ENCODE measurements at regions not wholly inside any gene's neighbourhood (a gene's known extent, or its start where the extent isn't known, plus 50 kb on each side); places are given as distances from the start of the nearest gene placed in this dataset.

DNA sequence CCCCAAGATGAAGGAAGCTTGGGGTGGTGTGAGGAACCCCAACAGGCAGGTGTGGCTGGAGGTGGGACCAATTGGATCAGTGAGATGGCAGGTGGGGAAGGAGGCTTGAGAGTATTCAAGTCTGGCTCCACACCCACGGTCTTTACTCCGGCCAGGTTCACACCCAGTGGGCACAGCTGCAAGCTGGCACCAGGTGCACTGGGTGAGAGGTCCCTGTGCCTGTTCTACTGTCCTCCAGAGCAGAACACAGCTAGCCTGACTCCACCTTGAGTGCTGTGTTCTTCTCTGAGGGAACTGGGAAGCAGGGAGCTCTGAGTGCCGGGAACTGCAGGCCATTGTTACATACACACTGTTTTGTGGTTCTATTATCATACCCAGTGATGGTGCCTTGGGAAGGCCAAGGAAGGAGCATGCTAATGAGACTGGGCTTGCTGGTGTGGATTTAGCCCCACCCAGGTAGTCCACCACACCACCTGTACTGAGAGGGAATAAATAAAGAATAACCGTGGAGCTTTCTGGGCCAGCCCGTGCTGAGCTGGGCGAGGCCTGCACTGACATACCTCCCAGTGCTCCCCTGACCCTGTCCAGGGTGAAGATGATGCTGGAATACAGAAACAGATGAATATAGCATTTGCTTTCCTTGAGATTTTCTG lies 93.4 kb downstream of the ABHD5 start:
- DNase-seq: no peak

DNA sequence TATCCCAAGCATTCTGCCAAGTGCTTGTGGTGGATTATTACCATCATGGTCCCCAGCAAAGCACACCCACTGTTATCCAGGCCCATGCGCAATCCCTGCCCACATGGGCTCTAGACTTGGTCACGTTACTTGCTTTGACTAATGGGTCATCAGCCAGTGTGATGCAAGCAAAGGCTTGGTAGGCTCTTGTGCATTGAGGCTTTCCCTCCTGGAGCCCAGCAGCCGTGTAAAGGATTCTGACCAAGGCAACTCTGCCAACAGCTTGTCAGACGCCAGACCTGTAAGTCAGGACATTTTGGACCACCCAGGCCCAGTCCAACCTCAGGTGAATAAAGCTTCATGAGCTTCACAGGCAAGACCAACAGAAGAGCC lies 93.9 kb downstream of the ABHD5 start:
- DNase-seq: no peak

DNA sequence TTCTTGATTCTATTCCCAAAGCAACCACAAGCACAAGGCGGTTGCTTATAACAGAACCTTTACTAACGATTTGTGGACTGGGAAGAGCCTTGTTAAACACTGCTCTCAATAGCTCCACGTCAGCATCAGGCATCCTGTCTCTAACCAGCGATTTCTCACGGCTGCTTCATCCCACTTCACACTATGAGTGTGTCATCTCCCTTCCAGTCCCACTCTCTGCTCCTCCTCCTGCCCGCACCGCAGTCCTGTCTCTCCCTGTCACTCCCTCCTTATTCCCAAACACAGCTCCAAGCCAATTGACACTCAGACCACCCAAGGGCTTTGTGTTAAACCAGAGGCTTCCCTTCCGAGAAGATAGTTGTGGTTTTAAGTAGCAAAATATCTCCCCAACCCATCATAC lies 94.8 kb downstream of the ABHD5 start:
- no peak for DNase-seq

DNA sequence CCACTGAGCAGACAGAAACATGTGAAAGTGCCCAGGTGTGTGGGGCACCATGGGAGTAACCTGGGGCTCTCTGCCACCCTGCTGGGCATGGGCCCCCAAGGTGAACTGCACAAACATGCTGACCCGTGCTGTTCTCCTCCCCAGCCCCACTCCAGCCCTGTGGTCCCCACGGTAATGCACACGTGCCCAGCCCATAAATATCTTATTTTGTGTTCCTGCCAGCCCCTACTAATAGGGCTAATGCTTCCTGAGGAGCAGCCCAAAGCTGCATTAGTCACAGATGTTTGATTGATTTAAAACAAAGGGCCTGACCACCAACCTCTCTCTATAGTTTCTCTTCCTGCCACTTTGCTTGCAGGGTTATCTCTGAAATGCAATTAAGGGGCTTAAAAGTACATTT lies 95.4 kb downstream of the ABHD5 start:
- no peak for DNase-seq

DNA sequence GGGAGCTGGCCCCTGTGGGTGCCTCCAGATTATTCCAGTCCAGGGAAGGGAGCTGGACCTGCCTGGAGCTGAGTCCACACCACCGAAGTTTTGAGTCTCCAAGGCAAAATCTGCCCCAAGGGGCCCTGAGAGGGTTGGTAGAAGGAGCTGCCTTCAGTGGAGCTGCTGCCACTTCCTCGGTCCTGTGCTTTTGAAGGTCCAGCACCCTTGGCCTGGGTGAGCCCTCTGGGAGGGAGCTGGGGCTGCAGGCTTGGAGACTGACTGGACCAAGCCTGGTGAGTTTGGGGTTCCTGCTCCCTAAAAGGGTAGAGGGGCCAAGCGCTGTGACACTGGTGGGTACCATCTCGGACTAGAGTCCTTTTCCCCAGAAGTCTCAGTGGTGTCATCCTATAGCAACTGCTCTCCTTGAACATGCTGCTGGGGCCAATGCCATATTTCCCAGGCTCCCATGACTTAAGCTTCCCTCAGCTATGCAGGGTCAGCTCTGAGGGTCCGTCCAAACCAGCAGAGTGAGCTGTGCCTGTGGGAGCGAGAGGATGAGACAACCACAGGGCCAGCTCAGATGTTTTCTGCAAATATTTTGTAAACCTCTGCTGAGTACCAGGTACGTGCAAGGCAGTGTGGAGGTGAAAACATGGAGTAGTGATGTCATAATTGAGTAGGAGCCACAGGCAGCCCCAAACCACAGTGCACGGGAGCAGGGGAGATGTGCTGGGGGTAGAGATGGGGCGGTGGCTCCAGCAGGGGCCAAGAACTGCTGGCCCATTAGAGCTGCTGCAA lies 96.0 kb downstream of the ABHD5 start:
- no peak for DNase-seq

DNA sequence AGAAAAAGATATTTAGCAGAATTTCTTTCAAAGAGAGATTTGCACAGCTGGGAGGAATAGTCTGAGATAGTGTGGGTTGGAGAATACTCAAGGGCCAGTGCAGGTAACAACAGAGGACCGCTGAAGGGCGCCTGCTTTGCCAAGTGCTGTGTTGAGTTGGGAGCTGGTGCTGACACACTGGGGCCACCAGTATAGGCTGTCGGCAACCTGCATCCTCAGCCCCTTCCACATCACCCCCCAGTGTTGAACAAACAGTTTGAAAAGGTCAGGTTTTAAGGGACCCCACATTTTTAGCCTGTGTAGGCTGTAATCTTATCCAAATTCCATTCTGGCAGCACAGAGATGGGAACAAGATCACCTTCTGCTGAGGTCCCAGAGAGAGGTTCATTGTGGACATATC lies 96.6 kb downstream of the ABHD5 start:
- DNase-seq: no peak

DNA sequence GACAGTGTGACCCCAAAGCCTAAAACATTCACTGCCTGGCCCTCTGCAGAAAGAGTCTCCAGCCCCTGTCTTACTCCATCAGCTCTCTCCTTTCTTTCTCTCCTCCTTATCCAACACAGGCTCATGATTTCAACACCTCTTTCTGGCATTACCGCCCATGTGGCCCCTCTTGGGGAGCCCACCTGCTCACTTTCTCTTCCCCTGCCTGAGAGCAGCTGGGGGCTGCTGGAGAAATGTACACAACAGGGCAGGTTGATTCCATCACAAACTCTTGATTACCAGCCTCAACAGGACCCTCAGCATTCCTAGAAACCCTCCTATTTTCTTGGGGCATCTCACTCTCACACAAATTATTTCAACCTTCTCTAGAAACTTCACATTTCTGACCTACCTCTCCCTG lies 98.3 kb downstream of the ABHD5 start:
- no peak for DNase-seq

DNA sequence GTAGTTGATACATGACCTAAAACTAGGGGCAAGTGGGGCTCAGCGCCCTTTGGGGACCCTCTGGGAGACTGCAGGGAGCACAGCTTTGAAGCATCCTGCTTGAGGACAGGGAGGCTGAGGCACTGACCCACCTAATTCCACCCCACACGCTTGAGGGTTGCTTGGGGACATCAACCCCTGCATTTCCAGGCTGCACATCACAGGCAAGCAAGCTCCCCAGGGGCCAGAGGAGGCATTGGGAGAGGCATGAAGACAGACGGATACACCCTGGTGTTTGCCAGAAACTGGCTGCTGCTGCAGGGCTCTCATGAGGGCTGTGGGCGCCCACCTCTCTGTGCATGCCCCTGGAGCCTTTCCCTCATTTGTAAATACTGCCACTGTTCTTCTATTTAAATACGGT lies 99.3 kb downstream of the ABHD5 start:
- no peak for DNase-seq

DNA sequence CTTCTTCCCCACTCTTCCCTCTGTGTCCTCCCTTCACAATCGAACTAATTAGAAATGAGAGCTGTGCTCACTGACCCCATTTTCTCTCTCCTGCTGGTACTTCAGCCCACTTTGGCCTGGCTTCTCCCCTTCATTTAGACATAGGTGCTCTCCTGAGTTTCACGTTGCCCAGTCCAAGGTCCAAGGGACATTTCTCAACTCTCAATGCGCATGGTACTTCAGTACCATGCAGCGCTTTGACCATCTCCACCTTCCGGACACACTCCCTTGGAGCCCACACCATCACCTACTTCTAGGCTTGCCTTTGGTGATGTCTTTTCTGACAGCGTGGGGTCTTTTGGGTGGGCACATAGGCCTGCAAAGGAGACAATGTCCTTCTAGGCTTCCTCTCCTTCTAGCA lies 99.7 kb downstream of the ABHD5 start:
- no peak for DNase-seq

DNA sequence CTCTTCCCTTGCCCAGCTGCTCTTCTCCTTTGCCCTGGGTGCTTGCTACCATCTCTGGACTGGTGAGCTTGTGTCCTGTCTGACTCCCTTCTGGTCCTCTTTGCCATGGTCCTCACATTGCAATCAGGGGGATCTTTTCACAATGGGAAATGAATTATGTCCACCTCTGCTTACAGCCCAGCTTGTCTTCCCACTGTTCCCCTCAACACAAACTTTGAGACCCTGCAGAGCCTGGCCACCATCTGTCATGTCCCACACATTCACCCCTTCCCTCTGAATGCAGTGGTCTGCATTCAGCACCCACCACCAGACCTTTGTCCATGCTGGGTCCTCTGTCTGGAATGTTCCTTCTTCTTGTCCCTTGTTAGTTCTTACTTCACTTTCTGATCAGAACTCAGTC lies 100.5 kb downstream of the ABHD5 start:
- DNase-seq: no peak

DNA sequence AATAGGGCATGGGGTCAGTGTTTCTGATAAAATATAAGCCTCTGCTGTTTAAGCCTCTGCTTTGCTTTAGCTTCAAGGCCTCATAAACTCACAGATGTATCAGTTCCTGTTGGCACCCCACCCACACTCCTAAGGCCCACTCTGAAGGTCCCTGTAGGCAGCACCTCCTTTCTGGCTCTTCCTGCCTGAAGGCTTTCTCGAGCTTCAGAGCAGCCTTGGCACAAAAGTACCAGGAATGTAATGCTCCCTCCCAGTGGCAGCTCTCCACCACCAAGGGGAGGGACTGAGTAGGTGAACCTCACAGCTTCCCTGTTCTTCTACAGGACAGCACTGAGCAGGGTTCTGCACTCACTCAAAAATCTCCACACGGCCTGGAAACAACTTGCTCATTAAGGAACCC lies 102.2 kb downstream of the ABHD5 start:
- DNase-seq: no peak

DNA sequence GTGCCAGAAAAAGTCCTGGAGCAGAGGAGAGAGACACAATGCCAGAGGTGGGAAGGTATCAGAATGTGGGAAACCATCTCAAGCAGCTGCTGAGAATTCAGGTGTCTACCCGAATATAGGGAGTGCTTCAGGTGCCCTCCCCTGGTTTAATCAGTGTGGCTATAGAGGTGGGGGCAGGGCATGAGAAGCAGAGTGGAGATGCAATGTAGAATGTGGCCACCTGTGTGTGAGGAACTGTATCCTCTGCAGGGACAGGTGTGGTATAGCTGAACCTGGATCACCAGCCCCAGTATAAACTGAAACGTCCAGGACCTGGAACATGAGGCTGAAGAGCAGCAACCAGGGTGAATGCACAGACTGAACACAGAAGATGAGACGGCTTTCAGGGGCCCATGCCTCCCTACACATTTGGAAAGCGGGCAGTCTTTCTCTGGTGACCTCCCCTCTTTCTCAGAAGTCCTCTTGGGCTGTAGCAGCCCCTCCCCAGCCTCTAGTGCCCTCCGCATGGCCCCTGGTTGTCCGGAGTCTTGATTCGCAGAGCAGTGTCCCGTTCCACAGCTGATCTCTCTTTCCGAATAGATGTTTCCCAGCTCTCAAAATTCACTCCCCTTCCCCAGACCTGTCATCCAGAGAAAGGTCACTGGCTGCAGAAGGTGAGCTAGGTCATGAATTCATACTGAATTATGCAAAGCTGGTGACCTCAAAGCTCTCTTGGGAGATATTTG lies 103.1 kb downstream of the ABHD5 start:
- no peak for DNase-seq

DNA sequence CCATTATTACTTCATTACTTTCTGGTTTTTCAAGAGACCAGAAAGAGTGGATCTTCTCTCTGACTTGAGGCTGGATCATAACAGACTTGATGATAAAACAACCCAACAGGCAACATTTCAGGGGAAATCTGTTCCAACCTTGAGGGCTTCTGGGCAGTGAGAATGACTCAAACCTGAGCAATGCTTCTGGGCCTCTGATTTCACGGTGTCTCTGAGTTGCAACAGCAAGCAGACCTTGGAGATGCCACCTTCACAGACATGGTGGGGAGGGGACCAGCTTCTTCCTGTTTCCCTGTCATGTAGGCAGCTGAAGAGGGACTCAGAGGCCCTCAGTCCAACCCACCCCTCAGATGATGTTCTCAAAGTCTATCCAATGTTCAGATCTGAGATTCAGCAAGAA lies 104.0 kb downstream of the ABHD5 start:
- DNase-seq: no peak

DNA sequence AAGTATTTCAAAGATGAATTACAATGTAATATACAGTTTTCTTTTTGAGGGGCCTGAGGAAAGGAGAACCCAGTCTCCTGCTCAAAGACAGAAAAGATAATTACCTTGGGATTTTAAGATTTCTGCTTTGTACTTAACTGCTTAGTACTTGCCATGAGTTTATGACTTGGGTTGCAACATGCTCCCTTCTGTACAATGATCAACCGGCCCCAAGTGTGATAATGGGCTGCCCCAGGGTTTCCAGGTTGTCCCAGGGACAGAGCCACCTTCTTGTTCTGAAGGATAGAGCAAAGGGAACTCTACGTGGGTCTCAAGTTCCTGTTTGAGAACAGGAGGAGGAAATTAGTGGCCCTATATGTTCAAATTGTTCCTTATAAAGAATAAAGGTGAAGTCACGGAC lies 104.8 kb downstream of the ABHD5 start:
- DNase-seq: no peak

DNA sequence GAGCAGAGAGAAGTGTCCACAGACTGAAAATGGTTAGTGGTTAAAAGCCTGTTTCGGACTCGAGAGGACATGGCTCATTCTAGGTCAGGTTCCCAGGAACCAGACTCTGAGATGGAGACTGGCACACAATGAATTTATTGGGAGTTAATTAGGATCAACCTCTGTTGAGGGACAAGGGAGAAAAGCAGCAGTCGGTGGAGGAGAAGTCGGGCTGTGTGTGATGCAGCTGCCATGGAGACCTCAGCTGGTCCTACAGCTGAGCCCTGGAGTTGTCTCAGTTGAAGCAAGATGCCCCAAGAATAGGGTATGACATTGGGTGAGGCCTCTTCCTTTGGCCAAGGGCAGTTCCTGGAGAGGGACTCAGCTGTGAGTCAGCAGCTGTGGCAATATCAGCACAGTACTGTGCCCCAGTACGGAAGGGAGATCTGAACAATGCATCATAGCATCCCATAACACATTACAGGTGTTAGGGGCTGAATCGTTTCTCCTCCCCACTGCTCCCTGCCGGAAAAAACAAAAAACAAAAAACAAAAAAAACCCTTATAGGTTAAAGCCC lies 105.4 kb downstream of the ABHD5 start:
- DNase-seq: no peak

DNA sequence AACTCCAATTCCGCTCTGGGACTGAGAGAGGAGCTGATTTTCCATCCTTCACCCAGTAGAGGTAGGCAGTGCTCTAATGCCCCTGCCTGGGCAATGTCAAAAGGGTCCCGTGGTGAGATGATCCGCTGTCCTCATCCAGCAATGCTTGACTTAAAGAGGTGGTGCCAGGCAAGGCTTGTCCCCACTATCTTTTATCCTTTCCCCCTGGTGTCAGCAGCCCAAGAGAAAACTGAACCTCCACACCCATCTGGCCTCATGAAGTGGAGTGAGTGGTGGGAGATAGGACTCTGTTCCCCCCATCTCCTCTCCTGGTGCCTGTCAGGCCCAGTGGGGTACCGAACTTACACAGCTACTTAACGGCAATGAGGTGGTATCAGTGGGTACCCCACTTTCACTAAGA lies 107.1 kb downstream of the ABHD5 start:
- no peak for DNase-seq

DNA sequence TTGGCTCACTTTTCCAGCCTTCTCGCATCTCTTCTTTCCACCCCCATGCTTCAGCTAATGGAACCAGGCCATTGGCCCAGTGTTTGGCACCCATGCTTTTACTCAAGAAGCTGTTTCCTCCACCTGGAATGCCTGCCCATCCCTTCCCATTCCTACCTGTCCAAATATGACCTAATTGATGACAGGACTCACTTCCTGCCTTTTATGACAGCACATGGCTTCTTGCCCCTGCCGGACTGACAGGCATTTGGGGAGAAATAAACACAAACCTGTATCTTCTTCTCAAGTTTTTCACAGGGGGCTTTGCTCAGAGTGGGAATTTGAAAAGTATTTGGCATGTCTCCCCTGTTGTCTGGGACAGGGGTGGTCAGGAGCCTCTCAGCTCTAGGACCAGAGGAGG lies 120.1 kb downstream of the ABHD5 start:
- no peak for DNase-seq

DNA sequence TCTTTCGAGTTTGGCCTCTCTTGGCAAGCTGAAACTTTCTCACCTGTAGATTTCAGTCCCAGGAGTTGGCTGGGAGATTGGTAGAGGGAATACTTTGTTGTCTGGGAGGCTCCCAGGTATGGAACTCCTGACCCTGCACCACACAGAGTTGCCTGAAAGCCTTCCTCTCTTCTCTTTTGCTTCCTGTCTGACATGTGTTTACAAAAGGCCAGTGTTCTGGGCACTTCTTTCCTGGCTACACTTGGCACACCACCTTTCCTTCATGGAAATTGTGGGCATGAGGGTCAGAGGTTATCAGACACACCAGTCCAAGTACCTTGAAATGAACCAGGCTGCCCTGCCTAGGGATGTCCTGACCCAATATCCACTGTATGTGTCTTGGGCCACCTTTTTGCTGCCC lies 123.7 kb downstream of the ABHD5 start:
- DNase-seq: no peak

DNA sequence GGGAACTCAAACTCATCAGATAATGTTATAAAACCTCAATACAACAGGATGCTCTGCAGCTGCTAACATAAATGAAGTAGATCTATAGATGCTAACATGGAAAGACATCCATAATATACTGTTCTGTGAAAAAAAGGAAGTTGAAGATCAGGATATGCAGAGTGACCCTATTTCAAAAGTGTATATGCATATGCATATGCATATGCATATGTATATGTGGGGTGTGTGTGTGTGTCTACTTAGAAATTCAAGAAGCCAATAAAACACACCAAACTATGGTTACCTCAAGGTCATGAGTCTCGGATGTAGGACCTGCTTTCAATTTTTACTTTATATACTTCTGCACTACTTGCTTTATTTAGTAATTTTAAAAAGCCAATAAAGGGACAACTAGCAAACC lies 125.6 kb downstream of the ABHD5 start:
- DNase-seq: no peak

DNA sequence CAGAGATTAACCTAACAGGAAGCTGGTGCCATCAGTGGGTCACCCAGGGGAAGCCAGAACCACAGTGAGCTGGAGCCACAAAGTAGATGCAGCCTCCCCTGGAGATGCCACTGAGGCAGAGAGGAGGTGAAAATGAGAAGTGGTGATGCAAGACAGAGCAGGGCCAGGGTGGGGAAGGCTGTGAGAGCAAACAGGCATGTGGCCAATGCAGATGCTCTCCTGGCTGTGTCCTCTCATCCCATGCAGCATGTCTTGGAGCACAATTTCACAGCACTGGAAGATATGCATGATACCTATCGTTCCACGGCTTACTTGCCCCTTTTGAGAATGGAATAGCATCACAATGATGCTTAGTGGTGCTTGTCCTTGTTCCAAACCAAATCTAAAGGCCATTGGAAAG lies 126.3 kb downstream of the ABHD5 start:
- no peak for DNase-seq

DNA sequence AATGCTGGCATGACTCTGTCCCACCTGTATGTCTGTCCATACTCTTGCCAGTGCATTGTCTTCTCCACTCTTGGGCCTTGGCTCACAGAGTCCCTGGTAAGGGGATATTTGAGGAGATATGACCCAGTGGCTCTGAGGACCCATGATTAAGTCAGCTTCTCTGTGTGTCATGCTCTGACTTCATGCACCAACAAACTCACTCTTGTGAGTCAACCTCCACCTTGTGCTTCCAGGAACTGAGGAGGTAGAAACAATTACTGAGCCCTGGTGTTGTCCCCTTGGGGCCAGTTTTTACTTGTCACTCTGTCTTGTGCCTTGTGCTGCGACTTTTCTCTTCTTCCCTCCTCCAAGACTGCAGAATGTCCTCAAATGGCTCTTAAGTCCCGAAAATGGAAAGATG lies 127.1 kb downstream of the ABHD5 start:
- no peak for DNase-seq

DNA sequence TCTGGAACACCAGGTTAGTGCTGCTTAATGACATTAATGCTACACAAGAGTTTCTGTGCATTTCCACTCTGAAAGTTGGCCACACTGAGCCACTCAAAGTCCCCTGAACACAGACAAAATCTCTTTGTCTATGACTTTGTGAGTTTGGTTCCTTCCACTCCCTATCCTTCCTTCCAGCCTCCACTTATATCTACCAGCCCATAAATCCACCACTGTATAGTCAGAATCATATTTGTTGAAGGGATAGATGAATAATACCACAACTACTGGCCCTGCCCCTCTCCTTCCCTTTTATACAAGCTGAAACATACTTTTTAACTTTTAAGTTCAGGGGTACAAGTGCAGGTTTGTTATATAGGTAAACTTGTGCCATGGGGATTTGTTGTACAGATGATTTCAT lies 127.5 kb downstream of the ABHD5 start:
- no peak for DNase-seq

DNA sequence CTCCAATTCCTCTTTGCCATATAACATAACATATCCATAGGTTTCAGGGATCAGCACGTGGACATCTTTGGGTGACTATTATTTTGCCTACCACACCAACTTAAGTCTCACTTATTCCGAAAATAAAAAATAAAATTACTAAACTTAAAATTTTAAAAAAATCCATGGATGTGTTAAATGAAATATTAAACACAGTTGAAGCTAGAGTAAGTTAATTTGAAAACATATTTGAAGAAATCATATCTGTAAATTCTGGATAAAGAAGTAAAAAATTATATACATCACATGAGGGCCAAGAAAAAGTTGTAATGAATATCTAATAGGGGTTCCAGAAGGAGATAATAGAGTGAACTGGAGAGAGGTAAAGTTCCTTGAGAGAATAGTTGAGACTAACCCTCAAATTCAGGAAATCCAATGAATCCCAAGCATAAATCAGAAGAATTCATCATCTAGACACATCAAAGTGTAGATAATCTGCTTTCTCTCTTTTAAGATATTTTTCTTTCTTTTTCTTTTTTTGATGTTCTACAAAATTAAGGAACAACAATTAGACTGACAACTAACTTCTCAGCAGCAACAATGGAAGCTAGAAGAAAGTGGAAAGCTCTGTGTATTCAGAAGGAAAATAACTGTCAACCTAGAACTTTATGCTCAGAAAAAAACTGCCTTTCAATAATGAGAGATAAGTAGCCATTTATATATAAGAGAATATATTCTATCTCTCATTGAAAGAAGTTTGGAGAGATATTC lies 147.4 kb downstream of the ABHD5 start:
- no peak for DNase-seq

Data from NCI-H774 (cell line).